SJSA1 (cell line): ENCODE measurements at regions not wholly inside any gene's neighbourhood (a gene's known extent, or its start where the extent isn't known, plus 50 kb on each side); places are given as distances from the start of the nearest gene placed in this dataset.

Experiments used
- DNase-seq, 2 experiments: peaks; one replicate each; pipeline ENCODE4 v3.0.0-alpha.2; 2015 to 2020; ENCODE audit warnings: low spot score in 2 of 2, low read depth in 1 of 2
- H3K27ac ChIP-seq: fragments of 250-450 bp; sonication (Bioruptor Pico); 2 replicates; pipeline ENCODE4 v1.5.1; 2020; ENCODE audit warnings: mild to moderate bottlenecking, moderate library complexity
- H3K27me3 ChIP-seq: fragments of 250-450 bp; sonication (Bioruptor Pico); replicated peaks from 2 replicates; pipeline ENCODE4 v1.5.1; 2020; ENCODE audit warnings: mild to moderate bottlenecking, moderate library complexity
- H3K36me3 ChIP-seq: fragments of 250-450 bp; sonication (Bioruptor Pico); 2 replicates; pipeline ENCODE4 v1.5.1; 2020; ENCODE audit warnings: mild to moderate bottlenecking
- H3K4me1 ChIP-seq: fragments of 250-450 bp; sonication (Bioruptor Pico); replicated peaks from 2 replicates; pipeline ENCODE4 v1.6.1; 2021; ENCODE audit warnings: mild to moderate bottlenecking
- H3K4me3 ChIP-seq: fragments of 250-450 bp; sonication (Bioruptor Pico); 2 replicates; pipeline ENCODE4 v1.5.1; 2020; ENCODE audit warnings: mild to moderate bottlenecking
- H3K9me3 ChIP-seq: fragments of 250-450 bp; sonication (Bioruptor Pico); replicated peaks from 2 replicates; pipeline ENCODE4 v1.5.1; 2020; ENCODE audit warnings: mild to moderate bottlenecking

- Histone ChIP-seq H3K27me3 (no peaks in the 10 kb centered on the region), H3K9me3 (no peaks in the 10 kb centered on the region; the same call in 1 of the 2 replicates), H3K27ac (no peak overlapping the region), H3K4me3 (no peak overlapping the region), H3K36me3 (no peaks in the 10 kb centered on the region), H3K4me1 (peaks cover 27% of the 10 kb centered on the region)
- DNase-seq: no peak
These were observed 447.6 kb upstream of the ZMIZ1 start for GRCh38 chr10:78620985-78621799.

- H3K36me3 ChIP-seq: no peaks in the 10 kb centered on the region
- no peaks in the 10 kb centered on the region for H3K9me3 ChIP-seq
- no peak overlapping the region for H3K27ac ChIP-seq
- H3K27me3 ChIP-seq: no peaks in the 10 kb centered on the region
- DNase-seq: peak; percentile 58 to 69
- H3K4me3 ChIP-seq: no peak overlapping the region
- H3K4me1 ChIP-seq: peaks cover 27% of the 10 kb centered on the region
These were observed 445.1 kb upstream of the ZMIZ1 start for GRCh38 chr10:78623578-78624215.

- H3K9me3 ChIP-seq: no peaks in the 10 kb centered on the region
- no peaks in the 10 kb centered on the region for H3K27me3 ChIP-seq
- H3K36me3 ChIP-seq: no peaks in the 10 kb centered on the region
- peaks cover 27% of the 10 kb centered on the region for H3K4me1 ChIP-seq
- no peak overlapping the region for H3K4me3 ChIP-seq
- H3K27ac ChIP-seq: no peak overlapping the region
- no peak for DNase-seq
These were observed 444.0 kb upstream of the ZMIZ1 start for GRCh38 chr10:78624791-78625190.

GRCh38 chr10:78626471-78626870 is 442.3 kb upstream of the ZMIZ1 start:
- Histone ChIP-seq H3K9me3 (no peaks in the 10 kb centered on the region), H3K27ac (no peak overlapping the region), H3K27me3 (no peaks in the 10 kb centered on the region), H3K4me1 (peaks cover 26% of the 10 kb centered on the region), H3K4me3 (no peak overlapping the region), H3K36me3 (no peaks in the 10 kb centered on the region)
- DNase-seq: no peak

GRCh38 chr10:78627254-78627795 is 441.4 kb upstream of the ZMIZ1 start:
- Histone ChIP-seq H3K27me3 (no peaks in the 10 kb centered on the region), H3K27ac (no peak overlapping the region), H3K9me3 (no peaks in the 10 kb centered on the region), H3K4me1 (peaks cover 30% of the 10 kb centered on the region), H3K36me3 (no peaks in the 10 kb centered on the region), H3K4me3 (no peak overlapping the region)
- DNase-seq: no peak

- Histone ChIP-seq H3K4me1 (peaks cover 23% of the 10 kb centered on the region), H3K27me3 (no peaks in the 10 kb centered on the region), H3K9me3 (no peaks in the 10 kb centered on the region), H3K27ac (no peak overlapping the region), H3K36me3 (no peaks in the 10 kb centered on the region), H3K4me3 (no peak overlapping the region)
- no peak for DNase-seq
These were observed 439.8 kb upstream of the ZMIZ1 start for GRCh38 chr10:78628976-78629375.

- Histone ChIP-seq H3K4me3 (no peak overlapping the region), H3K27ac (no peak overlapping the region), H3K36me3 (no peaks in the 10 kb centered on the region), H3K27me3 (no peaks in the 10 kb centered on the region), H3K4me1 (peaks cover 23% of the 10 kb centered on the region), H3K9me3 (no peaks in the 10 kb centered on the region)
- DNase-seq: no peak
These were observed 439.0 kb upstream of the ZMIZ1 start for GRCh38 chr10:78629773-78630172.

- peaks cover 37% of the 10 kb centered on the region for H3K4me1 ChIP-seq
- H3K27ac ChIP-seq: no peak overlapping the region
- H3K27me3 ChIP-seq: no peaks in the 10 kb centered on the region
- no peak overlapping the region for H3K4me3 ChIP-seq
- peak in 1 of 2 experiments; percentile 56 for DNase-seq
- no peaks in the 10 kb centered on the region for H3K36me3 ChIP-seq
- H3K9me3 ChIP-seq: no peaks in the 10 kb centered on the region
These were observed 437.6 kb upstream of the ZMIZ1 start for GRCh38 chr10:78630944-78631838.

- no peak for DNase-seq
- no peak overlapping the region for H3K27ac ChIP-seq
- no peaks in the 10 kb centered on the region for H3K36me3 ChIP-seq
These were observed 434.4 kb upstream of the ZMIZ1 start for GRCh38 chr10:78634389-78634815.

GRCh38 chr10:78634835-78635234 is 433.9 kb upstream of the ZMIZ1 start:
- H3K36me3 ChIP-seq: no peaks in the 10 kb centered on the region
- H3K9me3 ChIP-seq: no peaks in the 10 kb centered on the region
- peak in 1 of 2 experiments; percentile 73 for DNase-seq
- H3K4me1 ChIP-seq: peaks cover 48% of the 10 kb centered on the region
- no peak overlapping the region for H3K4me3 ChIP-seq
- peak overlapping the region; percentile 48 for H3K27ac ChIP-seq
- H3K27me3 ChIP-seq: no peaks in the 10 kb centered on the region

More at GRCh38 chr10:78634389-78634815, 434.4 kb upstream of the ZMIZ1 start:
- no peak overlapping the region for H3K4me3 ChIP-seq
- peaks cover 48% of the 10 kb centered on the region for H3K4me1 ChIP-seq
- no peaks in the 10 kb centered on the region for H3K9me3 ChIP-seq
- no peaks in the 10 kb centered on the region for H3K27me3 ChIP-seq

GRCh38 chr10:78639629-78640028 is 429.1 kb upstream of the ZMIZ1 start:
- no peak overlapping the region for H3K27ac ChIP-seq
- no peaks in the 10 kb centered on the region for H3K36me3 ChIP-seq
- no peaks in the 10 kb centered on the region for H3K27me3 ChIP-seq
- DNase-seq: no peak
- H3K4me3 ChIP-seq: no peak overlapping the region
- no peaks in the 10 kb centered on the region for H3K9me3 ChIP-seq
- H3K4me1 ChIP-seq: peaks cover 27% of the 10 kb centered on the region

GRCh38 chr10:78640796-78641636 is 427.8 kb upstream of the ZMIZ1 start:
- Histone ChIP-seq H3K36me3 (no peaks in the 10 kb centered on the region), H3K27ac (no peak overlapping the region), H3K4me3 (no peak overlapping the region), H3K27me3 (no peaks in the 10 kb centered on the region), H3K9me3 (no peaks in the 10 kb centered on the region), H3K4me1 (peaks cover 13% of the 10 kb centered on the region)
- no peak for DNase-seq

GRCh38 chr10:78641693-78642092 is 427.1 kb upstream of the ZMIZ1 start:
- H3K27ac ChIP-seq: no peak overlapping the region
- H3K4me3 ChIP-seq: no peak overlapping the region
- DNase-seq: no peak
- no peaks in the 10 kb centered on the region for H3K27me3 ChIP-seq
- peaks cover 8% of the 10 kb centered on the region for H3K4me1 ChIP-seq
- H3K9me3 ChIP-seq: no peaks in the 10 kb centered on the region
- no peaks in the 10 kb centered on the region for H3K36me3 ChIP-seq
